ENCODE measurements at regions not wholly inside any gene's neighbourhood (a gene's known extent, or its start where the extent isn't known, plus 50 kb on each side); places are given as distances from the start of the nearest gene placed in this dataset.

GRCh38 chr7:18363751-18364380 is 131.7 kb upstream of the HDAC9 start:
- TF ChIP-seq CTCF (IDR thresholded peaks at IDR 0.05) (no peak), POLR2A (IDR thresholded peaks at IDR 0.05) (no peak)
